Neuronal stem cell (in vitro differentiated cells): ENCODE measurements at regions not wholly inside any gene's neighbourhood (a gene's known extent, or its start where the extent isn't known, plus 50 kb on each side); places are given as distances from the start of the nearest gene placed in this dataset.

Experiments used
- DNase-seq: peaks from one replicate; pipeline ENCODE4 v3.0.0-alpha.2; 2013; ENCODE audit warnings: low spot score
- H2AFZ ChIP-seq: one replicate; pipeline ENCODE4 v1.6.1; 2013; ENCODE audit warnings: mild to moderate bottlenecking, low read length, inconsistent platforms
- H2AK5ac ChIP-seq: 2 replicates; pipeline ENCODE4 v1.6.1; 2013; ENCODE audit warnings: low read depth, mild to moderate bottlenecking, inconsistent platforms, low read length, moderate library complexity, mixed read lengths
- H2BK120ac ChIP-seq: 2 replicates; pipeline ENCODE4 v1.6.1; 2013; ENCODE audit warnings: low read depth, mild to moderate bottlenecking, inconsistent platforms, low read length, moderate library complexity, mixed read lengths
- H2BK12ac ChIP-seq: one replicate; pipeline ENCODE4 v1.6.1; 2013; ENCODE audit warnings: low read length, inconsistent platforms
- H2BK15ac ChIP-seq: 2 replicates; pipeline ENCODE4 v1.6.1; 2013; ENCODE audit warnings: mild to moderate bottlenecking, low read length, inconsistent platforms, mixed read lengths
- H2BK5ac ChIP-seq: one replicate; pipeline ENCODE4 v1.6.1; 2013; ENCODE audit warnings: inconsistent platforms, mild to moderate bottlenecking, low read length, moderate library complexity
- H3K14ac ChIP-seq: one replicate; pipeline ENCODE4 v1.6.1; 2013; ENCODE audit warnings: low read length, inconsistent platforms
- H3K18ac ChIP-seq: 2 replicates; pipeline ENCODE4 v1.6.1; 2013; ENCODE audit warnings: low read length, inconsistent platforms
- H3K23ac ChIP-seq: 2 replicates; pipeline ENCODE4 v1.6.1; 2013; ENCODE audit warnings: low read depth, mild to moderate bottlenecking, mixed read lengths, low read length, inconsistent platforms; ENCODE audit not compliant: poor library complexity
- H3K27ac ChIP-seq: replicated peaks from 3 replicates; pipeline ENCODE4 v1.5.1; 2013; ENCODE audit warnings: low read length, inconsistent platforms
- H3K27me3 ChIP-seq, 3 experiments: 2 replicates each; pipeline ENCODE4 v1.6.1; 2013; ENCODE audit warnings: low read length in 3 of 3, mild to moderate bottlenecking in 2 of 3, inconsistent platforms in 1 of 3, low read depth in 1 of 3, mixed read lengths in 1 of 3, moderate library complexity in 1 of 3; ENCODE audit not compliant: control insufficient read depth in 3 of 3, insufficient read depth in 3 of 3
- H3K36me3 ChIP-seq, 2 donors: replicated peaks in 1 of 2; 2 replicates each; pipeline ENCODE4 v1.6.1; 2013; ENCODE audit warnings: low read length in 2 of 2; ENCODE audit not compliant: control insufficient read depth in 2 of 2, insufficient read depth in 2 of 2
- H3K4ac ChIP-seq: 2 replicates; pipeline ENCODE4 v1.6.1; 2013; ENCODE audit warnings: inconsistent platforms, mild to moderate bottlenecking, low read length, moderate library complexity
- H3K4me1 ChIP-seq, 2 donors: 1 replicate in 1 of 2; 2 replicates in 1 of 2; pipeline ENCODE4 v1.6.1; 2013; ENCODE audit warnings: low read length in 2 of 2, low read depth in 1 of 2; ENCODE audit not compliant: control insufficient read depth in 2 of 2, insufficient read depth in 1 of 2
- H3K4me2 ChIP-seq: one replicate; pipeline ENCODE4 v1.6.1; 2013; ENCODE audit warnings: mild to moderate bottlenecking, low read length, inconsistent platforms; ENCODE audit not compliant: insufficient read depth, poor library complexity, severe bottlenecking
- H3K4me3 ChIP-seq, 2 donors: 2 replicates each; pipeline ENCODE4 v1.5.1; 2013; ENCODE audit warnings: low read length in 2 of 2, mild to moderate bottlenecking in 2 of 2, inconsistent platforms in 1 of 2, moderate library complexity in 1 of 2
- H3K79me1 ChIP-seq: one replicate; pipeline ENCODE4 v1.6.1; 2013; ENCODE audit warnings: low read depth, mild to moderate bottlenecking, inconsistent platforms, low read length, moderate library complexity
- H3K9ac ChIP-seq: one replicate; pipeline ENCODE4 v1.6.1; 2013; ENCODE audit warnings: mild to moderate bottlenecking, low read depth, low read length, inconsistent platforms; ENCODE audit not compliant: poor library complexity
- H3K9me3 ChIP-seq, 2 donors: replicated peaks in 1 of 2; 2 replicates each; pipeline versions ENCODE3 to v1.6.1; 2013; ENCODE audit warnings: low read length in 2 of 2, mild to moderate bottlenecking in 2 of 2, inconsistent platforms in 1 of 2, low read depth in 1 of 2, mixed read lengths in 1 of 2, moderate library complexity in 1 of 2; ENCODE audit not compliant: control insufficient read depth in 2 of 2, insufficient read depth in 1 of 2
- H4K8ac ChIP-seq: one replicate; pipeline ENCODE4 v1.6.1; 2013; ENCODE audit warnings: low read depth, mild to moderate bottlenecking, inconsistent platforms, low read length, moderate library complexity
- H4K91ac ChIP-seq: one replicate; pipeline ENCODE4 v1.6.1; 2013; ENCODE audit warnings: low read length, low read depth, mild to moderate bottlenecking, inconsistent platforms; ENCODE audit not compliant: poor library complexity
- WGBS, 2 donors: extraction: QIAGEN DNeasy Blood & Tissue Kit; methylation state at CpG; one replicate each; pipeline ENCODE4 v1.1.7; 2013; ENCODE audit warnings: missing lambda C conversion rate in 2 of 2, mixed read lengths in 1 of 2; ENCODE audit not compliant: insufficient read length in 2 of 2, insufficient replicate concordance in 1 of 2; ENCODE audit errors: extremely low coverage in 2 of 2; 5-methylcytosine and 5-hydroxymethylcytosine counted together

DNA sequence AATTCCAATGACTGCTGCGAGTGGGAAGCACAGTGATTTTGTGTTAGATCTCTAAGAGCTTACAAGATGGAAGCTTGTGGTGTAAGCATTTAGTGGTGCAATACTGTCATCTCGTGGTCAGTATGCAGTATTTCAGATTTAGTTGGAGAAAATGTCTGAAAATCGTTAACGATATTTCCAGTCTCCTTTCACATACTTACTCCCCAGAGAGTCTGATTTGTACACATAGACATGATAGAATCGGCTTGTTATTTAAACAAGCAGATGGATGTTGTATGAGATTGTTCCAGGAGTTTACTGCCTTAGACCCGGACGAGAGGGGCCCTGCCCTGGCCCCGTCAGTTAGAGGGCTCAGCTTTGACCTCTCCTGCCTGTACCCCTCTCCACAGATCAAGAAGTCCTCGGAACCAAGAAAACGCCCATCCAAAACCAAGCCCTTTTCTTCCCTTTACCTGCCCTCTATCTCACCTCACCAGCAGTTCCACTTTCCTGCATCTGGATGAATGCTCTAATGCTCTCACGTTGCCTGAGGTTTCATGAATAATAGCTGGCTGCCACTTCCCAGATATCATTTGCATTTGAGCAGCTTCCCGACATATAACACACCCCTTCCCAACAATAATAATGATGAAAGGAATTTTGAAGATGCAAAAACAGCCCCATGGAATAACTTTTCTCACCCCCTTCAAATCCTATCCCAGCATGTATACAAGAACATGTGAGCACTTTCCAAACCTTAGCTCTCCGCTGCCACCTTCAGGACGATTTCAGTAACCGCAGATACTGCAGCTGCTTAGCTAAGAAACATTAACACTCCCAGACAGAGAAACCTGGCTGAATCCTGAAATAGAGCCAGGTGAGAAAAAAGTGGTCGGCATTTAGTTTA is 247.3 kb downstream of the LTN1 start:
- H3K27ac ChIP-seq: no peak overlapping the region
- no peaks in the 10 kb centered on the region for H3K27me3 ChIP-seq
- DNase-seq: peak; percentile 58
- no CpG with 5 or more reads among the region's 16 CpGs for WGBS, 2 donors
- no peak overlapping the region for H3K14ac ChIP-seq
- H4K8ac ChIP-seq: no peak overlapping the region
- H3K79me1 ChIP-seq: no peaks in the 10 kb centered on the region
- H3K23ac ChIP-seq: no peak overlapping the region
- H3K4me3 ChIP-seq: peak overlapping the region in 1 of 2 donors; percentile 27
- H3K18ac ChIP-seq: no peak overlapping the region
- H3K9ac ChIP-seq: no peak overlapping the region
- no peak overlapping the region for H2BK5ac ChIP-seq
- no peak overlapping the region for H2BK120ac ChIP-seq
- H3K4me1 ChIP-seq: no peaks in the 10 kb centered on the region
- no peak overlapping the region for H4K91ac ChIP-seq
- no peak overlapping the region for H2AK5ac ChIP-seq
- H2BK12ac ChIP-seq: no peak overlapping the region
- no peak overlapping the region for H2BK15ac ChIP-seq
- no peaks in the 10 kb centered on the region for H3K9me3 ChIP-seq
- no peak overlapping the region for H3K4me2 ChIP-seq
- no peak overlapping the region for H3K4ac ChIP-seq
- H3K36me3 ChIP-seq: no peaks in the 10 kb centered on the region
- H2AFZ ChIP-seq: peak overlapping the region; percentile 91

DNA sequence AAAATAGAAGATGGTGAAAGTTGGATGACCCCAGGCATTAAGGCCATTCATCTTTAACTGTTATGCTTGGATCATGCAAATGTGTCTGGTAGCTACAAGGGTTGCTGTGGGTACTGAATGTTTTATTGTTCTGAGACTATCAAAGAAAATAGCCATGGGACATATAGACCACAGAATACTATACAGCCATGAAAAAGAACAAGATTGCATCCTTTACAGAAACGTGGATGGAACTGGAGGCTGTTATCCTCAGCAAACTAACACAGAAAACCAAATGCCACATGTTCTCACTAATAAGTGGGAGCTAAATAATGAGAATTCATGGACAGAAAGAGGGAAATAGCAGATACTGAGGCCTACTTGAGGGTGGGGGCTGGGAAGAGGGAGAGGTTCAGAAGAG is 249.0 kb downstream of the LTN1 start:
- Histone ChIP-seq H3K9ac (no peak overlapping the region), H3K4me3 (no peak overlapping the region), H4K91ac (no peak overlapping the region), H2BK15ac (no peak overlapping the region), H3K18ac (no peak overlapping the region), H3K9me3 (no peaks in the 10 kb centered on the region), H2BK5ac (no peak overlapping the region), H3K4me1 (no peaks in the 10 kb centered on the region), H3K79me1 (no peaks in the 10 kb centered on the region), H2AK5ac (no peak overlapping the region), H3K27me3 (no peaks in the 10 kb centered on the region), H3K4me2 (no peak overlapping the region), H3K4ac (no peak overlapping the region), H3K36me3 (no peaks in the 10 kb centered on the region), H2AFZ (no peak overlapping the region), H2BK12ac (no peak overlapping the region), H2BK120ac (no peak overlapping the region), H4K8ac (no peak overlapping the region), H3K14ac (no peak overlapping the region), H3K27ac (no peak overlapping the region), H3K23ac (no peak overlapping the region)
- no peak for DNase-seq
- WGBS, 2 donors: no CpG with 5 or more reads among the region's 1 CpG

DNA sequence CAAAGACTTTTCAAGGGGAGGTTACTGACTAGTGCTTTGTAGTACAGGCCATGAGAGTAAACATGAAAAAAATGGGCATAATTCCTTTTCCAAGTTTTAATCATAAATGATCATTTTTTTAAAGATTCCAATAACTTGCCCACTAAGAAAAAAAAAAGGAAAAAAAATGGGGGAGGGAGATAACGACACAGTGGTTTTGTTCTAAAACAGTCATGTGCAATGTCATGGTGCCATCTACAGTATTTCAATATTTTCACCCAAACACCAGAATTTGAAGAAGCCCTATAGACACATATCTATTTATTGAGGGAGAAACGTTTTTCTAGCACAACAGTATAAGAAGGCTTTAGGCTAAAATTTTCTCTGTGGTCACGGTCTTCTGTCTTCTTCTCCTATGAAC is 250.2 kb downstream of the LTN1 start:
- Histone ChIP-seq H2BK5ac (no peak overlapping the region), H3K23ac (no peak overlapping the region), H3K4me2 (no peak overlapping the region), H2AK5ac (no peak overlapping the region), H3K27ac (no peak overlapping the region), H3K4ac (no peak overlapping the region), H3K4me1 (peaks cover 0 to 5% of the 10 kb centered on the region in 2 donors), H2BK120ac (no peak overlapping the region), H2BK12ac (no peak overlapping the region), H3K27me3 (no peaks in the 10 kb centered on the region), H3K4me3 (no peak overlapping the region), H4K91ac (no peak overlapping the region), H2AFZ (no peak overlapping the region), H3K18ac (no peak overlapping the region), H2BK15ac (no peak overlapping the region), H3K14ac (no peak overlapping the region), H3K9ac (no peak overlapping the region), H3K79me1 (no peaks in the 10 kb centered on the region), H3K36me3 (no peaks in the 10 kb centered on the region), H3K9me3 (no peaks in the 10 kb centered on the region), H4K8ac (no peak overlapping the region)
- no CpG with 5 or more reads among the region's 3 CpGs for WGBS, 2 donors
- DNase-seq: no peak

DNA sequence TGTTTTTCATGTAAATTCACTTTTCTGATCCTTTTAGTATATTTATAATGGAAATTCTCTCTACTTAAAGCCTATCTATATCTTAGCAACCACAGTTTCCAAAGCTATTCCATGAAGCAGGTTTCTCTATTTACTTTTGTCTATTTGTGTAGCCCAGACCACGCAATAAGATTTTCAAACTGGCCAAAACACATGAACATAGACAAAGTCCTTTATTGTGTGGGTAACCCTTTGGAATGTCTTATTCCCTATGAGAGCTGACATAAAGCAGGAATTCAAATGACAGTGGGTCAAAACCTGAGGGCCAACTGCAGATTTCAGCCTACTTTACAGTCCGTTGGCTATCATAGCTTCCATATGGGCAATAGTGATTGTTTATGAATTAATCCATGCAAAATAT is 252.6 kb downstream of the LTN1 start:
- Histone ChIP-seq H2BK12ac (no peak overlapping the region), H2BK5ac (no peak overlapping the region), H3K9ac (no peak overlapping the region), H3K4me1 (peaks cover 0 to 5% of the 10 kb centered on the region in 2 donors), H2BK15ac (no peak overlapping the region), H3K36me3 (no peaks in the 10 kb centered on the region), H2AK5ac (no peak overlapping the region), H3K14ac (no peak overlapping the region), H3K18ac (no peak overlapping the region), H3K4me3 (no peak overlapping the region), H3K4ac (no peak overlapping the region), H4K91ac (no peak overlapping the region), H3K79me1 (no peaks in the 10 kb centered on the region), H3K27ac (no peak overlapping the region), H4K8ac (no peak overlapping the region), H3K4me2 (no peak overlapping the region), H3K9me3 (no peaks in the 10 kb centered on the region), H3K23ac (no peak overlapping the region), H2BK120ac (no peak overlapping the region), H3K27me3 (no peaks in the 10 kb centered on the region), H2AFZ (no peak overlapping the region)
- no peak for DNase-seq
- WGBS, 2 donors: no CpG with 5 or more reads among the region's 2 CpGs
